Lung microvascular endothelial cell (primary cell): ENCODE measurements at regions not wholly inside any gene's neighbourhood (a gene's known extent, or its start where the extent isn't known, plus 50 kb on each side); places are given as distances from the start of the nearest gene placed in this dataset.

Source experiments
- DNase-seq, 2 donors: peaks; one replicate each; pipeline versions ENCODE4 v3.0.0 to v3.0.0-alpha.2; 2010; ENCODE audit warnings: low read depth in 2 of 2

GRCh38 chr4:41865306-41865980 is 69.8 kb upstream of the TMEM33 start:
- no peak for DNase-seq

- DNase-seq = no peak
Measured at GRCh38 chr4:41859087-41859486, 76.1 kb upstream of the TMEM33 start.

- no peak for DNase-seq
Measured at GRCh38 chr4:41857226-41857641, 78.0 kb upstream of the TMEM33 start.

- DNase-seq = no peak
Measured at GRCh38 chr4:41856797-41857196, 78.4 kb upstream of the TMEM33 start.

GRCh38 chr4:41853973-41854372 is 81.3 kb upstream of the TMEM33 start:
- DNase-seq = no peak

GRCh38 chr4:41852229-41852628 is 83.0 kb upstream of the TMEM33 start:
- DNase-seq = no peak

GRCh38 chr4:41851621-41852020 is 83.6 kb upstream of the TMEM33 start:
- no peak for DNase-seq

- DNase-seq = no peak
Measured at GRCh38 chr4:41844327-41844726, 90.9 kb upstream of the TMEM33 start.

GRCh38 chr4:41839916-41840854 is 91.7 kb upstream of the PHOX2B start:
- no peak for DNase-seq

DNA sequence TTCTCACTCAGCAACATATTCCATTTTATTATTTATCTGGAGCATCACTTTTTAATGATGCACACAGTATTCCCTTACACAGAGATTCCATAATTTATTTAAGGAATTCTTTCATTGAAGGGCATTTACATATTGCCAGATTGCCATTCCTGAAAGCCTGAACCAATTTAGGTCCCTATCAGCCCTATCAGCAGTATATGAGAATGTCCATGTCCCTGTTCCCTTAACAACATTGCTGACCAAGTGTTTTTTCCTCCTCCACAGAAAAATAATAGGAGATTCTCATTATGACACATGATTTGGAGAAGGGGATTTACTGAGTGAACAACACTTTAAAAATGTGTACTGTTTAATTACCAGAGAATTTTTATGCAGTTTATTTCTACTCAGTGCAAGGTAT is 90.1 kb upstream of the PHOX2B start:
- no peak for DNase-seq

DNA sequence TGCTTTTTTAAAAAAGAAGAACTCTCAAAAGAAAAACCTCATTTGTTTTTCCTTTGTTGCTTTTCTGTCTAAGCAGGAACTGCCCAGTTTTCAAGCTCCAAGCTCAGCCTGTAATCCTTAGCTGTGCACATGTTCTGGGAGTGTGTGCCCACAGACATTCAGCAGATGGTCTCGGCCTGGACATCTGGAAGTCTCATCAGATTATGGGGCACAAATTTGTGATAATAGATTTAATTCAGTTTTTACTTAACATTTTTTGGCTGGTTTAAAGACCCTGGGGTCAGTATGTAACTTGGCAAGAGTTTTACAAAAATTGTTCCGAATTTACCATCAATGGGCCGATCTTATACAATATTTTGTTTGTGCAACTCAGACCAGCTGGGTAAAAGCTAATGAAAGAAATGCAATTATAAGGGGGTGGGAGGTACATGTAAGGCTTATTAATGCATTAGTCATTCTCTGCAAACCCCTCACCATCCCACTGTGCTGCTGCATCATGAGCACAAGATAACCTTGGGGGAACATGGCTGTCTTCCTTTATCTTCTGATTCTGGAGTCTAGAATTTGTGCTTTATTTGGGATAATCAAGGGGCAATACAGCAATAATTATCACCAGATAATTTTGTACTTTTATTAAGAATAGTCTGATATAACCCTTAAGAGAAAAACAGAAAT is 86.9 kb upstream of the PHOX2B start:
- no peak for DNase-seq

- DNase-seq = peak; percentile 22 to 49
Measured at GRCh38 chr4:41832961-41833360, 84.4 kb upstream of the PHOX2B start.

DNA sequence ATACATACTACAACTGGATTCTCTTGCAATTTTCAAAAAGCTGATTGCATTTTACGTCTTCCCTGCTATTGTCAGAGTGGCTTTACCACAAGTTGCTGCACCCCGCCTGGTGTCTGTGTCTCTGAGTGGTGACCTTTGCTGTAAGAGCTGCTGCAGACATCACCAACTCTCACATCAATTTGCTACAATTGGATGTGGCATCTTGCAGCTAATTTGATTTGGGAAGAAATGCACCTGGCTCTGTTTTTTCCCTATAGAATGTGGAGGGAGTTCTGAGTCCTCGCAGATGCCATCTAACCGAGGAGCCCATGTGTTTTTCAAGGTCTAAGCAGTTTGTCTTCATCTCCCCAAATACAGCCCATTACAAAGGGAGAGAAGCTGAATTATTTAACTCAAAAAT is 73.8 kb upstream of the PHOX2B start:
- no peak for DNase-seq

DNA sequence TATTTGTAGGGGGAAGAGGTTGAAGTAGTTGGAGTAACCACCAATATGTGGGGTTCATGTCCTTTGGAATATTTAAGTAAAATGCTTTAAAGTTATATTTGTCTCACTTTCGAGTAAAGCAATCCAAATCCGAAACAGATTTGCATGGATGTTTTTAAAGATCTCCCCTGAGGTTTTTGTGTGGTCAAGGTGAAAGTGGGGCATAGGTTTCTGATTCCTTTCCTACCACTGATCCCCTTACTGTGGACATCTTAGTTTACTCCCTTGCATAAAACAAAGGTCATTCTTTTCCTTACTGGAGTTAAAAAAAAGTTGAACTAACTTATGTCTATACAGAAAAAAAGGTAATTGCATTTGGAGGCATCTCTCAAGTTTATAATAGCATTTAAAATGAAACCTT is 71.9 kb upstream of the PHOX2B start:
- DNase-seq = no peak

DNA sequence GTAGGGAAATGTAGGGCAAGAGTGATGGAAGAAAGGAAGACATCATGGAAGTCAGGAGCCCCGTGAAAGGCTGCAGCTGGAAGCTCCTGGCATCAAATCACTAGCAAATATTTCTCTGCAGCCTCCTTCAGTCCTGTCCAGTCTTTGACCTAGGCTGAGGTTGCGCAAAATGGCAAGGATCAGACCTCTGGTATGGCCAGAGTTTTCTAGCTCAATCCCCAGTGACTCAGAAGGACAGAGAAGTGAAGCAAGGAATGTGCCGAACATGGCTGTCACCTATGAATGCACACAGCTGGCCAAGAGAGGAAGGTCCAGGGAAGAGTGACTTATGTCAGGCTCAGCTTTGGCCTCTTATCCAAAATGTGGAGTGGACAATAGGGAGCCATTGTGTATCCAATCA is 71.1 kb upstream of the PHOX2B start:
- no peak for DNase-seq

DNA sequence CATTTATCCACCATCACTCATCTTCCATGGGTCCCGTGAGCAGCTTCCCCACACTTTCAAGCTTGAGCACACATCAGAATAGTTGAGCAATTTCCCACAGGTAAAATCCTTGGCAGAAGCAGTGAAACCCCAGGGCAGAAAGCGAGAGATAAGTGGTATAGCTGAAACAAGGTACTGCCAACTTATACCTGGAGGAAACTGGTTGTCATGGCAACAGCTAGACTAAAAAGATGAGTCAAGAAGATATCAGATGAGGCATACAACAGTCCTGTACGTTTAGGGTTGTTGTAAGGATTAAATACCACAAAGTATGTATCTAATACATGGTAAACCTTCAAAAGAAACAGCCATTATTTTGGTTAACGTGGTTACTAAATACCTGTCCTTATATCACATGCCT is 66.9 kb upstream of the PHOX2B start:
- no peak for DNase-seq

GRCh38 chr4:41814565-41814964 is 66.0 kb upstream of the PHOX2B start:
- DNase-seq = no peak

DNA sequence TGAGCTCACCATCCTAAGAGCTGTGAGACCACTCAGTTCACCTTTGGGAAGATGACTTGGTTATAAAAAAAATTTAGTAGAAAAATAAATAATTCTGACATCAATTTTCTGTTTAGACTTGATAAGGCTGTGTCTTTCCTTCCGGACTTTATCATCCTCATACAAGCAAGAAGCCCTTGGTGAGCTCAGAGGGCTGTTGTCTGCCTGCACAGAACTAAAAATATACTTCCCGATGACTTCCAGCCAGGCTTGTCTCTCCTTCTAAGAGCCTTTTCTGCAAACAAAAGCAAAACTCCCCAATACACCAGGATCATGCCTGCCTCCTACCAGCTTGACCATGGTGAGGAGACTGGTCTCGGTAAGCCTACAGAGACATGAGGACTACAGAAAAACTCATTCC is 58.3 kb upstream of the PHOX2B start:
- DNase-seq = no peak

GRCh38 chr4:41802590-41802989 is 54.1 kb upstream of the PHOX2B start:
- DNase-seq = no peak

DNA sequence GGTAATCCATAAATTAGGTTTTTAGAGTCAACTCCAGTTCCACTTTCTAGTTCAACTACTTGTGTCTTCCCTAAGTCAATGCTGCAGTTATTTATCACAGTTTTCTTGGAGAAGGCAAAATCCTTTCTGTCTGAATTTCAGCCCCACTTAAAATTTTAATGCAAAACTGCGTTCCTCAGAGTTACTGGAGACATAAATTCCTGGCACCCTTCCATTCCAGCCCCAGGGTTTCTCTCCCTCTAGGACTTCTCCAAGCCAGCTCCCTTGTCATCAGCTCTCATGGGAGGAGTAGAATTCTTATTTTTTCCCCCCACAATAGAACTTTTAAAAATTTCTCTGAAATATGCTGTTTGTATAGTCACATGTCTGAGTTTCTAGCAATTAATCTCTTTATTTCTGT is 50.6 kb upstream of the PHOX2B start:
- DNase-seq = no peak
